H9 (cell line): ENCODE measurements at regions not wholly inside any gene's neighbourhood (a gene's known extent, or its start where the extent isn't known, plus 50 kb on each side); places are given as distances from the start of the nearest gene placed in this dataset.

Source experiments
- DNase-seq: peaks from one replicate; pipeline ENCODE4 v3.0.0-alpha.2; 2017
- H2AFZ ChIP-seq: one replicate; pipeline ENCODE4 v1.6.1; 2013; ENCODE audit warnings: mild to moderate bottlenecking, low read length, control low read depth, moderate library complexity
- H2AK5ac ChIP-seq: 2 replicates; pipeline ENCODE4 v1.6.1; 2013; ENCODE audit warnings: low read length, control low read depth, mixed read lengths; ENCODE audit not compliant: insufficient read length
- H2BK120ac ChIP-seq: one replicate; pipeline ENCODE4 v1.6.1; 2013; ENCODE audit warnings: low read depth, mild to moderate bottlenecking, low read length, control low read depth, inconsistent platforms; ENCODE audit not compliant: poor library complexity, severe bottlenecking
- H2BK12ac ChIP-seq: 2 replicates; pipeline ENCODE4 v1.6.1; 2013; ENCODE audit warnings: low read length, control low read depth, mixed read lengths, low read depth; ENCODE audit not compliant: insufficient read length
- H2BK15ac ChIP-seq: 2 replicates; pipeline ENCODE4 v1.6.1; 2013; ENCODE audit warnings: low read depth, low read length, control low read depth
- H2BK20ac ChIP-seq: one replicate; pipeline ENCODE4 v1.6.1; 2013; ENCODE audit warnings: low read depth, mild to moderate bottlenecking, low read length, control low read depth, inconsistent platforms; ENCODE audit not compliant: poor library complexity, severe bottlenecking
- H2BK5ac ChIP-seq: 2 replicates; pipeline ENCODE4 v1.6.1; 2013; ENCODE audit warnings: low read length, control low read depth, mixed read lengths; ENCODE audit not compliant: insufficient read length
- H3K14ac ChIP-seq: 2 replicates; pipeline ENCODE4 v1.6.1; 2013; ENCODE audit warnings: low read length, control low read depth; ENCODE audit not compliant: insufficient read depth
- H3K18ac ChIP-seq: 2 replicates; pipeline ENCODE4 v1.6.1; 2013; ENCODE audit warnings: low read depth, mild to moderate bottlenecking, mixed read lengths, low read length, control low read depth; ENCODE audit not compliant: insufficient read length
- H3K23ac ChIP-seq: 2 replicates; pipeline ENCODE4 v1.6.1; 2013; ENCODE audit warnings: low read length, control low read depth, mixed read lengths, low read depth; ENCODE audit not compliant: insufficient read length
- H3K23me2 ChIP-seq: 2 replicates; pipeline ENCODE4 v1.6.1; 2013; ENCODE audit warnings: low read depth, mild to moderate bottlenecking, mixed read lengths, low read length, control low read depth; ENCODE audit not compliant: insufficient read length, poor library complexity, severe bottlenecking
- H3K27ac ChIP-seq: 2 replicates; pipeline ENCODE4 v1.5.1; 2013; ENCODE audit warnings: low read length, control low read depth, mixed read lengths, low read depth; ENCODE audit not compliant: insufficient read length
- H3K27me3 ChIP-seq: 2 replicates; pipeline ENCODE4 v1.6.1; 2013; ENCODE audit warnings: low read length, control low read depth, inconsistent platforms; ENCODE audit not compliant: insufficient read depth
- H3K4ac ChIP-seq: 2 replicates; pipeline ENCODE4 v1.6.1; 2013; ENCODE audit warnings: low read depth, mild to moderate bottlenecking, control low read depth, inconsistent platforms, low read length, moderate library complexity
- H3K4me1 ChIP-seq: 2 replicates; pipeline ENCODE4 v1.6.1; 2013; ENCODE audit warnings: low read length, control low read depth, inconsistent platforms; ENCODE audit not compliant: insufficient read depth
- H3K4me2 ChIP-seq: 2 replicates; pipeline ENCODE4 v1.6.1; 2013; ENCODE audit warnings: low read length, control low read depth, mixed read lengths; ENCODE audit not compliant: insufficient read length, insufficient read depth
- H3K56ac ChIP-seq: 2 replicates; pipeline ENCODE4 v1.6.1; 2013; ENCODE audit warnings: low read depth, mild to moderate bottlenecking, mixed read lengths, low read length, control low read depth; ENCODE audit not compliant: insufficient read length
- H3K79me1 ChIP-seq: 2 replicates; pipeline ENCODE4 v1.6.1; 2013; ENCODE audit warnings: low read depth, mild to moderate bottlenecking, moderate library complexity, low read length, control low read depth, inconsistent platforms; ENCODE audit not compliant: insufficient read depth, poor library complexity, severe bottlenecking
- H3K79me2 ChIP-seq: 2 replicates; pipeline ENCODE4 v1.6.1; 2013; ENCODE audit warnings: low read length, control low read depth, inconsistent platforms; ENCODE audit not compliant: insufficient read depth
- H3K9ac ChIP-seq: 2 replicates; pipeline ENCODE4 v1.6.1; 2013; ENCODE audit warnings: low read length, control low read depth, mixed read lengths; ENCODE audit not compliant: insufficient read length; ENCODE audit errors: extremely low read depth
- H3K9me3 ChIP-seq: one replicate; pipeline ENCODE4 v1.6.1; 2013; ENCODE audit warnings: low read depth, low read length, inconsistent platforms; ENCODE audit not compliant: control insufficient read depth
- H3T11ph ChIP-seq: one replicate; pipeline ENCODE4 v1.6.1; 2013; ENCODE audit warnings: mild to moderate bottlenecking, low read length, control low read depth, inconsistent platforms
- H4K20me1 ChIP-seq: one replicate; pipeline ENCODE4 v1.6.1; 2013; ENCODE audit not compliant: control insufficient read depth, insufficient read length, insufficient read depth
- H4K5ac ChIP-seq: 2 replicates; pipeline ENCODE4 v1.6.1; 2013; ENCODE audit warnings: low read depth, mild to moderate bottlenecking, mixed read lengths, low read length, control low read depth; ENCODE audit not compliant: insufficient read length
- H4K8ac ChIP-seq: replicated peaks from 2 replicates; pipeline ENCODE4 v1.6.1; 2013; ENCODE audit warnings: low read length, control low read depth, mixed read lengths, low read depth; ENCODE audit not compliant: insufficient read length
- H4K91ac ChIP-seq: 2 replicates; pipeline ENCODE4 v1.6.1; 2013; ENCODE audit warnings: low read depth, mild to moderate bottlenecking, moderate library complexity, mixed read lengths, low read length, control low read depth; ENCODE audit not compliant: insufficient read length
- H3K27ac Mint-ChIP-seq, 3 experiments: 2 replicates in 2 of 3; 3 replicates in 1 of 3; pipeline ENCODE4 v1.8.0; 2020 to 2021; ENCODE audit warnings: mixed read lengths in 3 of 3, mild to moderate bottlenecking in 1 of 3, moderate library complexity in 1 of 3
- H3K27me3 Mint-ChIP-seq: 2 replicates; pipeline ENCODE4 v1.8.0; 2021; ENCODE audit warnings: low read depth, mild to moderate bottlenecking, moderate library complexity, mixed read lengths
- H3K36me3 Mint-ChIP-seq, 3 experiments: 2 replicates in 2 of 3; 3 replicates in 1 of 3; pipeline ENCODE4 v1.8.0; 2020 to 2021; ENCODE audit warnings: low read depth in 3 of 3, mixed read lengths in 3 of 3; ENCODE audit not compliant: insufficient read depth in 1 of 3
- H3K4me1 Mint-ChIP-seq, 2 experiments: 2 replicates each; pipeline ENCODE4 v1.8.0; 2020; ENCODE audit warnings: mixed read lengths in 2 of 2
- H3K4me3 Mint-ChIP-seq, 2 experiments: 2 replicates in 1 of 2; 3 replicates in 1 of 2; pipeline ENCODE4 v1.8.0; 2020 to 2021; ENCODE audit warnings: mild to moderate bottlenecking in 2 of 2, mixed read lengths in 2 of 2, moderate library complexity in 1 of 2
- H3K9me3 Mint-ChIP-seq, 2 experiments: 2 replicates in 1 of 2; 3 replicates in 1 of 2; pipeline ENCODE4 v1.8.0; 2020; ENCODE audit warnings: mild to moderate bottlenecking in 2 of 2, mixed read lengths in 2 of 2, moderate library complexity in 1 of 2
- CTCF ChIP-seq: fragments of 200-600 bp; sonication (generic); conservative IDR thresholded peaks from 3 replicates; pipeline ENCODE4 v1.8.0; 2021; ENCODE audit warnings: antibody characterized with exemption, mild to moderate bottlenecking
- WGBS: extraction: QIAGEN DNeasy Blood & Tissue Kit; methylation state at CpG from one replicate; pipeline ENCODE4 v1.1.7; 2013; ENCODE audit warnings: missing lambda C conversion rate, low lambda C conversion rate, mixed read lengths; ENCODE audit not compliant: insufficient read length; ENCODE audit errors: extremely low coverage; 5-methylcytosine and 5-hydroxymethylcytosine counted together

GRCh38 chr17:36859706-36860105 is 77.6 kb upstream of the LHX1 start:
- H2BK20ac ChIP-seq = no peak overlapping the region
- no peaks in the 10 kb centered on the region for H4K20me1 ChIP-seq
- Mint-ChIP-seq H3K9me3 (no peaks in the 10 kb centered on the region; a peak in 1 of 5 replicates), H3K27me3 (peaks cover 3% of the 10 kb centered on the region), H3K27ac (no peak overlapping the region), H3K4me1 (peaks cover 10 to 43% of the 10 kb centered on the region in 2 experiments), H3K4me3 (no peak overlapping the region), H3K36me3 (no peaks in the 10 kb centered on the region; a peak in 1 of 7 replicates)
- H2AFZ ChIP-seq = no peak overlapping the region
- no peak overlapping the region for H3K27ac ChIP-seq
- H3K14ac ChIP-seq = no peak overlapping the region
- no peak overlapping the region for H3K23ac ChIP-seq
- H3T11ph ChIP-seq = no peak overlapping the region
- H3K79me1 ChIP-seq = no peaks in the 10 kb centered on the region
- H3K79me2 ChIP-seq = no peaks in the 10 kb centered on the region
- no peak overlapping the region for H3K18ac ChIP-seq
- H3K4ac ChIP-seq = no peak overlapping the region
- H4K8ac ChIP-seq = no peak overlapping the region
- no peak overlapping the region for H2AK5ac ChIP-seq
- no peaks in the 10 kb centered on the region for H3K9me3 ChIP-seq
- no peak overlapping the region for H3K9ac ChIP-seq
- no peak for DNase-seq
- no peak overlapping the region for H3K4me2 ChIP-seq
- H2BK120ac ChIP-seq = no peak overlapping the region
- no peak for TF ChIP-seq CTCF
- no CpG with 5 or more reads among the region's 11 CpGs for WGBS
- no peak overlapping the region for H2BK15ac ChIP-seq
- H3K27me3 ChIP-seq = no peaks in the 10 kb centered on the region
- no peak overlapping the region for H2BK12ac ChIP-seq
- H3K4me1 ChIP-seq = no peaks in the 10 kb centered on the region
- H4K91ac ChIP-seq = no peak overlapping the region
- H3K56ac ChIP-seq = no peak overlapping the region
- H2BK5ac ChIP-seq = no peak overlapping the region
- no peak overlapping the region for H4K5ac ChIP-seq
- H3K23me2 ChIP-seq = no peaks in the 10 kb centered on the region
